ENCODE measurements at regions not wholly inside any gene's neighbourhood (a gene's known extent, or its start where the extent isn't known, plus 50 kb on each side); places are given as distances from the start of the nearest gene placed in this dataset.

DNA sequence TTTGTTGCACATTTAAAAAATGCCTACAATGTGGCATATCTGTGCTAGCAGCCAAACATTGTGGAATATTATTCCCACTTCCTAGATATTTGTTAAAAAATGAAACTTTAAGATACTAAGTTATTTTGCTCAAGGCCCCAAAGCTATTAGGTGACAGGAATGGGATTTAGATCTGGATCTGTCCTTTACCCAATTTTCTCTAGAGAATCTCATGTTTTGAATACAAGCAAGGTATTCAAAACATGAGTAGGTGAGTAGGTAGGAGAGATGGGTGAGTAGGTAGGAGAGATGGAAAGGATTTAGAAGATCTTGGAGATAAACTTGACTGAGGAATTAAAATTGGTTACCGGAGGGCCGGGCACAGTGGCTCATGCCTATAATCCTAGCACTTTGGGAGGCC is 61.2 kb upstream of the AKIRIN2 start:
- TF ChIP-seq EZH2 (IDR thresholded peaks at IDR 0.05; ENCODE audit: borderline replicate concordance, insufficient read depth, low read length, poor library complexity, severe bottlenecking): no peak
- no peak for TF ChIP-seq RAD21 (conservative IDR thresholded peaks at IDR 0.05)
- TF ChIP-seq, protein P1, sequence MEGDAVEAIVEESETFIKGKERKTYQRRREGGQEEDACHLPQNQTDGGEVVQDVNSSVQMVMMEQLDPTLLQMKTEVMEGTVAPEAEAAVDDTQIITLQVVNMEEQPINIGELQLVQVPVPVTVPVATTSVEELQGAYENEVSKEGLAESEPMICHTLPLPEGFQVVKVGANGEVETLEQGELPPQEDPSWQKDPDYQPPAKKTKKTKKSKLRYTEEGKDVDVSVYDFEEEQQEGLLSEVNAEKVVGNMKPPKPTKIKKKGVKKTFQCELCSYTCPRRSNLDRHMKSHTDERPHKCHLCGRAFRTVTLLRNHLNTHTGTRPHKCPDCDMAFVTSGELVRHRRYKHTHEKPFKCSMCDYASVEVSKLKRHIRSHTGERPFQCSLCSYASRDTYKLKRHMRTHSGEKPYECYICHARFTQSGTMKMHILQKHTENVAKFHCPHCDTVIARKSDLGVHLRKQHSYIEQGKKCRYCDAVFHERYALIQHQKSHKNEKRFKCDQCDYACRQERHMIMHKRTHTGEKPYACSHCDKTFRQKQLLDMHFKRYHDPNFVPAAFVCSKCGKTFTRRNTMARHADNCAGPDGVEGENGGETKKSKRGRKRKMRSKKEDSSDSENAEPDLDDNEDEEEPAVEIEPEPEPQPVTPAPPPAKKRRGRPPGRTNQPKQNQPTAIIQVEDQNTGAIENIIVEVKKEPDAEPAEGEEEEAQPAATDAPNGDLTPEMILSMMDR (IDR thresholded peaks at IDR 0.05; ENCODE audit: poor library complexity, severe bottlenecking): no peak
- TF ChIP-seq POLR2AphosphoS5 (IDR thresholded peaks at IDR 0.05): no peak
- TF ChIP-seq, protein P2, sequence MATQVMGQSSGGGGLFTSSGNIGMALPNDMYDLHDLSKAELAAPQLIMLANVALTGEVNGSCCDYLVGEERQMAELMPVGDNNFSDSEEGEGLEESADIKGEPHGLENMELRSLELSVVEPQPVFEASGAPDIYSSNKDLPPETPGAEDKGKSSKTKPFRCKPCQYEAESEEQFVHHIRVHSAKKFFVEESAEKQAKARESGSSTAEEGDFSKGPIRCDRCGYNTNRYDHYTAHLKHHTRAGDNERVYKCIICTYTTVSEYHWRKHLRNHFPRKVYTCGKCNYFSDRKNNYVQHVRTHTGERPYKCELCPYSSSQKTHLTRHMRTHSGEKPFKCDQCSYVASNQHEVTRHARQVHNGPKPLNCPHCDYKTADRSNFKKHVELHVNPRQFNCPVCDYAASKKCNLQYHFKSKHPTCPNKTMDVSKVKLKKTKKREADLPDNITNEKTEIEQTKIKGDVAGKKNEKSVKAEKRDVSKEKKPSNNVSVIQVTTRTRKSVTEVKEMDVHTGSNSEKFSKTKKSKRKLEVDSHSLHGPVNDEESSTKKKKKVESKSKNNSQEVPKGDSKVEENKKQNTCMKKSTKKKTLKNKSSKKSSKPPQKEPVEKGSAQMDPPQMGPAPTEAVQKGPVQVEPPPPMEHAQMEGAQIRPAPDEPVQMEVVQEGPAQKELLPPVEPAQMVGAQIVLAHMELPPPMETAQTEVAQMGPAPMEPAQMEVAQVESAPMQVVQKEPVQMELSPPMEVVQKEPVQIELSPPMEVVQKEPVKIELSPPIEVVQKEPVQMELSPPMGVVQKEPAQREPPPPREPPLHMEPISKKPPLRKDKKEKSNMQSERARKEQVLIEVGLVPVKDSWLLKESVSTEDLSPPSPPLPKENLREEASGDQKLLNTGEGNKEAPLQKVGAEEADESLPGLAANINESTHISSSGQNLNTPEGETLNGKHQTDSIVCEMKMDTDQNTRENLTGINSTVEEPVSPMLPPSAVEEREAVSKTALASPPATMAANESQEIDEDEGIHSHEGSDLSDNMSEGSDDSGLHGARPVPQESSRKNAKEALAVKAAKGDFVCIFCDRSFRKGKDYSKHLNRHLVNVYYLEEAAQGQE (IDR thresholded peaks at IDR 0.05; ENCODE audit: borderline replicate concordance): no peak
- no peak for TF ChIP-seq TAF1 (IDR thresholded peaks at IDR 0.05; ENCODE audit: low read depth)
- no peak for TF ChIP-seq SMC3 (conservative IDR thresholded peaks at IDR 0.05; ENCODE audit: poor library complexity)
- TF ChIP-seq EP300 (conservative IDR thresholded peaks at IDR 0.05; ENCODE audit: poor library complexity, severe bottlenecking): no peak

All from neural cell (in vitro differentiated cells).